Fibroblast of lung (primary cell): ENCODE measurements at regions not wholly inside any gene's neighbourhood (a gene's known extent, or its start where the extent isn't known, plus 50 kb on each side); places are given as distances from the start of the nearest gene placed in this dataset.

Experiments
- DNase-seq, 2 donors: peaks; one replicate each; pipeline versions ENCODE4 v3.0.0 to v3.0.0-alpha.2; 2010; ENCODE audit warnings: low read depth in 2 of 2
- H2AFZ ChIP-seq: 2 replicates; pipeline ENCODE4 v1.5.1; 2012; ENCODE audit warnings: low read length, control low read depth, inconsistent platforms
- H3K27ac ChIP-seq: 2 replicates; pipeline ENCODE4 v1.5.1; 2011; ENCODE audit warnings: low read length, control low read depth; ENCODE audit not compliant: insufficient read depth
- H3K27me3 ChIP-seq: 2 replicates; pipeline ENCODE4 v1.5.1; 2011; ENCODE audit warnings: mild to moderate bottlenecking, low read length; ENCODE audit not compliant: control insufficient read depth, insufficient read depth
- H3K36me3 ChIP-seq: 2 replicates; pipeline ENCODE4 v1.5.1; 2011; ENCODE audit warnings: low read length; ENCODE audit not compliant: control insufficient read depth, insufficient read depth
- H3K4me1 ChIP-seq: 2 replicates; pipeline ENCODE4 v1.5.1; 2011; ENCODE audit warnings: low read length; ENCODE audit not compliant: control insufficient read depth, insufficient read depth; ENCODE audit errors: extremely low read depth
- H3K4me2 ChIP-seq: 2 replicates; pipeline ENCODE4 v1.5.1; 2011; ENCODE audit warnings: low read length, control low read depth; ENCODE audit not compliant: insufficient read depth; ENCODE audit errors: extremely low read depth
- H3K4me3 ChIP-seq, 4 experiments: fragments of 200-600 bp in 1 of 4; sonication (generic) in 1 of 4; replicated peaks in 1 of 4; 2 replicates each; pipeline ENCODE4 v1.5.1; 2011 to 2016; ENCODE audit warnings: low read length in 4 of 4, low read depth in 3 of 4, mild to moderate bottlenecking in 3 of 4, control low read depth in 2 of 4, inconsistent platforms in 1 of 4, mixed read lengths in 1 of 4; ENCODE audit not compliant: insufficient read depth in 1 of 4; ENCODE audit errors: control extremely low read depth in 1 of 4
- H3K79me2 ChIP-seq: 2 replicates; pipeline ENCODE4 v1.5.1; 2012; ENCODE audit warnings: mild to moderate bottlenecking, low read length, inconsistent platforms; ENCODE audit not compliant: control insufficient read depth, insufficient read depth
- H3K9ac ChIP-seq: 2 replicates; pipeline ENCODE4 v1.5.1; 2011; ENCODE audit warnings: mild to moderate bottlenecking, low read length, control low read depth; ENCODE audit not compliant: insufficient read depth
- H3K9me3 ChIP-seq: 2 replicates; pipeline ENCODE4 v1.5.1; 2012; ENCODE audit warnings: low read depth, low read length; ENCODE audit not compliant: control insufficient read depth, insufficient read depth
- H4K20me1 ChIP-seq: 2 replicates; pipeline ENCODE4 v1.5.1; 2011; ENCODE audit warnings: low read length; ENCODE audit not compliant: control insufficient read depth, insufficient read depth; ENCODE audit errors: extremely low read depth
- EZH2 ChIP-seq: IDR thresholded peaks from 2 replicates; pipeline ENCODE4 v1.5.1; 2012; ENCODE audit warnings: low read length, control low read depth, mild to moderate bottlenecking; ENCODE audit errors: missing control alignments
- TF ChIP-seq, protein P1 (sequence below), 2 donors: IDR thresholded peaks in 1 of 2; conservative IDR thresholded peaks in 1 of 2; 1 replicate in 1 of 2; 2 replicates in 1 of 2; pipeline ENCODE4 v1.5.1; 2011 to 2012; ENCODE audit warnings: low read length in 2 of 2, control low read depth in 1 of 2, inconsistent platforms in 1 of 2, low read depth in 1 of 2, mild to moderate bottlenecking in 1 of 2

GRCh38 chr3:3461317-3461716 lies 281.8 kb upstream of the CRBN start:
- no peak for DNase-seq
- H3K9ac ChIP-seq: no peak overlapping the region
- H4K20me1 ChIP-seq: no peaks in the 10 kb centered on the region
- TF ChIP-seq EZH2: no peak
- TF ChIP-seq, protein P1, sequence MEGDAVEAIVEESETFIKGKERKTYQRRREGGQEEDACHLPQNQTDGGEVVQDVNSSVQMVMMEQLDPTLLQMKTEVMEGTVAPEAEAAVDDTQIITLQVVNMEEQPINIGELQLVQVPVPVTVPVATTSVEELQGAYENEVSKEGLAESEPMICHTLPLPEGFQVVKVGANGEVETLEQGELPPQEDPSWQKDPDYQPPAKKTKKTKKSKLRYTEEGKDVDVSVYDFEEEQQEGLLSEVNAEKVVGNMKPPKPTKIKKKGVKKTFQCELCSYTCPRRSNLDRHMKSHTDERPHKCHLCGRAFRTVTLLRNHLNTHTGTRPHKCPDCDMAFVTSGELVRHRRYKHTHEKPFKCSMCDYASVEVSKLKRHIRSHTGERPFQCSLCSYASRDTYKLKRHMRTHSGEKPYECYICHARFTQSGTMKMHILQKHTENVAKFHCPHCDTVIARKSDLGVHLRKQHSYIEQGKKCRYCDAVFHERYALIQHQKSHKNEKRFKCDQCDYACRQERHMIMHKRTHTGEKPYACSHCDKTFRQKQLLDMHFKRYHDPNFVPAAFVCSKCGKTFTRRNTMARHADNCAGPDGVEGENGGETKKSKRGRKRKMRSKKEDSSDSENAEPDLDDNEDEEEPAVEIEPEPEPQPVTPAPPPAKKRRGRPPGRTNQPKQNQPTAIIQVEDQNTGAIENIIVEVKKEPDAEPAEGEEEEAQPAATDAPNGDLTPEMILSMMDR (conservative IDR thresholded peaks at IDR 0.05 in 1 of 2, IDR thresholded peaks at IDR 0.05 in 1 of 2; ENCODE audit: low read depth in 1 of 2, low read length in 2 of 2): no peak
- H3K4me1 ChIP-seq: no peaks in the 10 kb centered on the region
- no peaks in the 10 kb centered on the region for H3K27me3 ChIP-seq
- H3K4me2 ChIP-seq: no peak overlapping the region
- H3K27ac ChIP-seq: no peak overlapping the region
- H2AFZ ChIP-seq: no peak overlapping the region
- no peaks in the 10 kb centered on the region for H3K79me2 ChIP-seq
- no peaks in the 10 kb centered on the region for H3K36me3 ChIP-seq
- no peak overlapping the region for H3K4me3 ChIP-seq
- H3K9me3 ChIP-seq: no peaks in the 10 kb centered on the region

DNA sequence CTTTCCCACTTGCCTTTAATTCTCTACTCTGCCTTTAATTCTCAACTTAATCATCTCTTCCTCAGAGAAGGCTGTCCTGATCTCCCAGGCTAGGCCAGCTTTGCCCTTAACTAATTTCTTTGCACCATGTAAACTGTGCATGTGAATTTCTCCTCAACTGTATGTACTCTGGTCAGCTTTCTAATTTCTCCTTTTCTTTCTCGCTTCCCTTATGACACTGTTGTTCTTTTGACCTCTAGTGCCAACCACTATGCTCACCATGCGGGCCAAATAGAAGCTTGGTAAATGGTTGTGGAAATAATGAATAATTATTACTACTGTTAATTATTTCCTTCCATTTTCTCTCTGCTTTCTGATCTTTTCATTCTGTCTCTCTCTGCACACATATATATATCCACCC lies 269.0 kb upstream of the CRBN start:
- no peak for TF ChIP-seq EZH2
- TF ChIP-seq, protein P1 (conservative IDR thresholded peaks at IDR 0.05 in 1 of 2, IDR thresholded peaks at IDR 0.05 in 1 of 2; ENCODE audit: low read depth in 1 of 2, low read length in 2 of 2): no peak
- Histone ChIP-seq H3K36me3 (no peaks in the 10 kb centered on the region), H3K4me3 (no peak overlapping the region), H3K79me2 (no peaks in the 10 kb centered on the region), H3K9me3 (no peaks in the 10 kb centered on the region), H2AFZ (no peak overlapping the region), H3K4me1 (no peaks in the 10 kb centered on the region), H3K4me2 (no peak overlapping the region), H3K27me3 (no peaks in the 10 kb centered on the region), H4K20me1 (no peaks in the 10 kb centered on the region), H3K9ac (no peak overlapping the region), H3K27ac (no peak overlapping the region)
- no peak for DNase-seq

GRCh38 chr3:3447641-3448040 lies 268.1 kb upstream of the CRBN start:
- Histone ChIP-seq H3K36me3 (no peaks in the 10 kb centered on the region), H3K79me2 (no peaks in the 10 kb centered on the region), H3K4me2 (no peak overlapping the region), H3K9ac (no peak overlapping the region), H3K27ac (no peak overlapping the region), H2AFZ (no peak overlapping the region), H4K20me1 (no peaks in the 10 kb centered on the region), H3K9me3 (no peaks in the 10 kb centered on the region), H3K27me3 (no peaks in the 10 kb centered on the region), H3K4me3 (no peak overlapping the region), H3K4me1 (no peaks in the 10 kb centered on the region)
- TF ChIP-seq, protein P1 (conservative IDR thresholded peaks at IDR 0.05 in 1 of 2, IDR thresholded peaks at IDR 0.05 in 1 of 2; ENCODE audit: low read depth in 1 of 2, low read length in 2 of 2): no peak
- no peak for TF ChIP-seq EZH2
- no peak for DNase-seq
